Keratinocyte (primary cell): ENCODE measurements at regions not wholly inside any gene's neighbourhood (a gene's known extent, or its start where the extent isn't known, plus 50 kb on each side); places are given as distances from the start of the nearest gene placed in this dataset.

Experiments
- DNase-seq: peaks from one replicate; pipeline ENCODE4 v3.0.0-alpha.2; 2011; ENCODE audit warnings: low read depth, missing footprints, low spot score
- FAIRE-seq: peaks from 2 replicates; lab custom pipeline; 2011; peaks lifted over from hg19 to GRCh38; lab: Jason Lieb, UNC
- H2AFZ ChIP-seq: 2 replicates; pipeline ENCODE4 v1.6.0; 2012; ENCODE audit warnings: low read length, control low read depth, inconsistent platforms; ENCODE audit not compliant: control insufficient read depth
- H3K27ac ChIP-seq: 2 replicates; pipeline ENCODE4 v1.5.1; 2011; ENCODE audit warnings: low read length; ENCODE audit not compliant: control insufficient read depth, insufficient read depth
- H3K27me3 ChIP-seq: 3 replicates; pipeline ENCODE4 v1.6.0; 2011; ENCODE audit warnings: low read length; ENCODE audit not compliant: control insufficient read depth, insufficient read depth; ENCODE audit errors: extremely low read depth
- H3K36me3 ChIP-seq, 2 experiments: 2 replicates in 1 of 2; 3 replicates in 1 of 2; pipeline ENCODE4 v1.5.1; 2011; ENCODE audit warnings: low read length in 2 of 2, mild to moderate bottlenecking in 1 of 2; ENCODE audit not compliant: control insufficient read depth in 2 of 2, insufficient read depth in 2 of 2; ENCODE audit errors: extremely low read depth in 1 of 2
- H3K4me1 ChIP-seq: 3 replicates; pipeline ENCODE4 v1.5.1; 2011; ENCODE audit warnings: low read length; ENCODE audit not compliant: control insufficient read depth, insufficient read depth; ENCODE audit errors: extremely low read depth
- H3K4me2 ChIP-seq: 3 replicates; pipeline ENCODE4 v1.6.0; 2011; ENCODE audit warnings: low read depth, low read length; ENCODE audit not compliant: control insufficient read depth, insufficient read depth; ENCODE audit errors: extremely low read depth
- H3K4me3 ChIP-seq, 3 experiments: fragments of 200-600 bp in 1 of 3; sonication (generic) in 1 of 3; 2 replicates in 2 of 3; 3 replicates in 1 of 3; pipeline ENCODE4 v1.5.1; 2011 to 2016; ENCODE audit warnings: low read length in 3 of 3, mild to moderate bottlenecking in 3 of 3, control low read depth in 2 of 3, inconsistent platforms in 1 of 3, low read depth in 1 of 3, mixed read lengths in 1 of 3, mixed run types in 1 of 3, moderate library complexity in 1 of 3; ENCODE audit not compliant: control insufficient read depth in 2 of 3, insufficient read depth in 2 of 3; ENCODE audit errors: extremely low read depth in 1 of 3
- H3K79me2 ChIP-seq: 2 replicates; pipeline ENCODE4 v1.6.0; 2012; ENCODE audit warnings: low read length; ENCODE audit not compliant: control insufficient read depth, insufficient read depth
- H3K9ac ChIP-seq: 3 replicates; pipeline ENCODE4 v1.6.0; 2011; ENCODE audit warnings: low read length; ENCODE audit not compliant: control insufficient read depth, insufficient read depth; ENCODE audit errors: extremely low read depth
- H3K9me1 ChIP-seq: 3 replicates; pipeline ENCODE4 v1.6.0; 2011; ENCODE audit warnings: low read length; ENCODE audit not compliant: control insufficient read depth, insufficient read depth; ENCODE audit errors: extremely low read depth
- H3K9me3 ChIP-seq: 2 replicates; pipeline ENCODE4 v1.5.1; 2012; ENCODE audit warnings: low read depth, low read length; ENCODE audit not compliant: control insufficient read depth
- H4K20me1 ChIP-seq: 3 replicates; pipeline ENCODE4 v1.6.0; 2011; ENCODE audit warnings: low read length; ENCODE audit not compliant: control insufficient read depth, insufficient read depth; ENCODE audit errors: extremely low read depth
- EZH2 ChIP-seq: IDR thresholded peaks from one replicate; pipeline ENCODE4 v1.6.1; 2012; ENCODE audit warnings: inconsistent platforms, mild to moderate bottlenecking, low read length, moderate library complexity
- dilution Hi-C: fragments of 300-500 bp; cut with MboI; formaldehyde crosslinking; loops from one replicate; pipeline ENCODE4 v1.7.0; 2020; ENCODE audit warnings: low sequenced_read_pairs; ENCODE audit not compliant: extremely low pct_ligation_motif_present
- TF ChIP-seq, protein P1 (sequence below), 3 experiments: IDR thresholded peaks in 1 of 3; conservative IDR thresholded peaks in 1 of 3; optimal IDR thresholded peaks in 1 of 3; 2 replicates in 2 of 3; 3 replicates in 1 of 3; pipeline versions ENCODE3 to v1.5.1; 2011; ENCODE audit warnings: low read length in 3 of 3, mild to moderate bottlenecking in 3 of 3, moderate library complexity in 2 of 3, control low read depth in 1 of 3, inconsistent platforms in 1 of 3; ENCODE audit not compliant: insufficient read depth in 2 of 3; ENCODE audit errors: extremely low read depth in 1 of 3

DNA sequence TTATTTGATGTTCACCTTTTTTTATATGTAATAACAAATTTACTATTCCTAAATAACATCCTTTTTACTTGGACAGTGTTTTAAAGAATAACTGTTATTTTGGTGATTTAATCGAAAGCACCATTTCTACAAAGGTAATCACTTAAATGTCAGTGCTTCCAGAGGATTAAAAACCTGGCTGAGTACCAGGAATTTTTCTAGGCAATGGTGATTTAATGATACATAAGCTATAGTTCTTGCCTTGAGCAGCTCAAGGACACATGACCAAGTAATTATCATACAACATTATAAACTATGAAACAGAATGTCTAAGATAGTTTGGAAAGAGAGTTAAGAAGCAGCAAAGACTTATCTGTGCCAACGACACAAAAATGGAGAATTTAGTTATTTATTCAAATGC is 1291.9 kb upstream of the TENM3 start:
- DNase-seq (no peak), FAIRE-seq (no peak)
- Histone ChIP-seq H3K27ac (no peak overlapping the region), H3K9me1 (no peaks in the 10 kb centered on the region), H3K4me2 (no peak overlapping the region), H3K4me3 (no peak overlapping the region), H4K20me1 (no peaks in the 10 kb centered on the region), H3K79me2 (no peaks in the 10 kb centered on the region), H3K9ac (no peak overlapping the region), H2AFZ (no peak overlapping the region), H3K4me1 (no peaks in the 10 kb centered on the region), H3K9me3 (no peaks in the 10 kb centered on the region), H3K36me3 (no peaks in the 10 kb centered on the region), H3K27me3 (no peaks in the 10 kb centered on the region)
- TF ChIP-seq EZH2 = no peak
- TF ChIP-seq, protein P1, sequence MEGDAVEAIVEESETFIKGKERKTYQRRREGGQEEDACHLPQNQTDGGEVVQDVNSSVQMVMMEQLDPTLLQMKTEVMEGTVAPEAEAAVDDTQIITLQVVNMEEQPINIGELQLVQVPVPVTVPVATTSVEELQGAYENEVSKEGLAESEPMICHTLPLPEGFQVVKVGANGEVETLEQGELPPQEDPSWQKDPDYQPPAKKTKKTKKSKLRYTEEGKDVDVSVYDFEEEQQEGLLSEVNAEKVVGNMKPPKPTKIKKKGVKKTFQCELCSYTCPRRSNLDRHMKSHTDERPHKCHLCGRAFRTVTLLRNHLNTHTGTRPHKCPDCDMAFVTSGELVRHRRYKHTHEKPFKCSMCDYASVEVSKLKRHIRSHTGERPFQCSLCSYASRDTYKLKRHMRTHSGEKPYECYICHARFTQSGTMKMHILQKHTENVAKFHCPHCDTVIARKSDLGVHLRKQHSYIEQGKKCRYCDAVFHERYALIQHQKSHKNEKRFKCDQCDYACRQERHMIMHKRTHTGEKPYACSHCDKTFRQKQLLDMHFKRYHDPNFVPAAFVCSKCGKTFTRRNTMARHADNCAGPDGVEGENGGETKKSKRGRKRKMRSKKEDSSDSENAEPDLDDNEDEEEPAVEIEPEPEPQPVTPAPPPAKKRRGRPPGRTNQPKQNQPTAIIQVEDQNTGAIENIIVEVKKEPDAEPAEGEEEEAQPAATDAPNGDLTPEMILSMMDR (optimal IDR thresholded peaks at IDR 0.05 in 1 of 3, IDR thresholded peaks at IDR 0.05 in 1 of 3, conservative IDR thresholded peaks at IDR 0.05 in 1 of 3; ENCODE audit: extremely low read depth in 1 of 3, insufficient read depth in 2 of 3, low read length in 3 of 3) = no peak
- dilution Hi-C loops = no loop called here

DNA sequence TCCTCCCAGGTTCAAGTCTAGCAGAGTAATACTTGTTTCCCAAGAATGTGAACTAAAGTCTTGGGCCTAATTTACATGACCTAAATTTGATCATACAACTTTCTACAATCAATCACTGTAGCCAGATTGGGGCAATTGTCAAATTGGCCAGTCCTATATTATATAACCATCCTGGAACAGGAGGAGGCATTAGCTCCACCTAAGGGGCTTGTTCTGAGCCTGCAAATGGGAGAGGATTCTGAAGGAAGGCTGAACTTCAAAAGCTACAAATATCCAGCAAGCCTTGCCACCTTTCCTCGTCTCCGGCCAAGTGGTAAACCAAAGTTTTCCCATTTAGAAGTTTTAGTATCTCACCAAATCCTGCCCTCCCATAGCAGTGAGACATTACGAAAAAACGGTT is 1289.6 kb upstream of the TENM3 start:
- no peak for FAIRE-seq
- no peaks in the 10 kb centered on the region for H4K20me1 ChIP-seq
- no peaks in the 10 kb centered on the region for H3K36me3 ChIP-seq
- H2AFZ ChIP-seq = no peak overlapping the region
- no peaks in the 10 kb centered on the region for H3K27me3 ChIP-seq
- no peak overlapping the region for H3K4me2 ChIP-seq
- no peaks in the 10 kb centered on the region for H3K79me2 ChIP-seq
- TF ChIP-seq EZH2 = no peak
- TF ChIP-seq, protein P1 (optimal IDR thresholded peaks at IDR 0.05 in 1 of 3, IDR thresholded peaks at IDR 0.05 in 1 of 3, conservative IDR thresholded peaks at IDR 0.05 in 1 of 3; ENCODE audit: extremely low read depth in 1 of 3, insufficient read depth in 2 of 3, low read length in 3 of 3) = no peak
- H3K9ac ChIP-seq = no peak overlapping the region
- dilution Hi-C loops = no loop called here
- no peaks in the 10 kb centered on the region for H3K9me1 ChIP-seq
- no peak overlapping the region for H3K4me3 ChIP-seq
- H3K9me3 ChIP-seq = no peaks in the 10 kb centered on the region
- DNase-seq = no peak
- no peak overlapping the region for H3K27ac ChIP-seq
- no peaks in the 10 kb centered on the region for H3K4me1 ChIP-seq
